Coronary artery (tissue), 2 donors: ENCODE measurements at regions not wholly inside any gene's neighbourhood (a gene's known extent, or its start where the extent isn't known, plus 50 kb on each side); places are given as distances from the start of the nearest gene placed in this dataset.

Experiments used
- DNase-seq: peaks from one replicate; pipeline ENCODE4 v3.0.0-alpha.2; 2017; ENCODE audit warnings: low spot score
- H3K27ac ChIP-seq, 2 donors: fragments of 200-600 bp; sonication (generic); one replicate each; pipeline ENCODE4 v1.5.1; 2016 to 2019
- H3K4me3 ChIP-seq: fragments of 200-600 bp; sonication (generic); 2 replicates; pipeline ENCODE4 v1.5.1; 2016; ENCODE audit warnings: mild to moderate bottlenecking, moderate library complexity
- CTCF ChIP-seq: fragments of 200-600 bp; sonication (generic); IDR thresholded peaks from one replicate; pipeline ENCODE4 v1.5.1; 2019; ENCODE audit warnings: antibody characterized with exemption

GRCh38 chr5:97471951-97472350 lies 288.9 kb upstream of the RIOK2 start:
- no peak for DNase-seq
- TF ChIP-seq CTCF, result no peak

DNA sequence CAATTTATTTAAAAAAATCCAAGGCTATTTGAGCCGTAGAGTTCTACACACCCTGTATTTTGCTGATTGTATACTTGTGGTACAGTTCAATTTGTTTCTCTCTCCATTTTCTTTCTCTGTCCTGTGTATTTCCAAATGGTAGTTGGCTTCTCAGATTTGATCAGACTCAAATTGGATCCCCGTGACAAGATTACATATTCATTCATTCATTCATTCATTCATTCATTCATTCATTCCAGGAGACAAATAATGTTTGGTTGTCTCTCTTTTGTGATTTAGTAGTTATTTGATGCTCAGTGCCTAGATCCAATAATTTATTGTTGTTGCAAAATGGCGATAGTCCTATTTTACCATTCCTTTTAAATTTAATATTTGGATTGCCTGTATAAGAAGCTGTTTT lies 292.8 kb upstream of the RIOK2 start:
- DNase-seq, result no peak
- Histone ChIP-seq H3K27ac (no peak overlapping the region), H3K4me3 (no peak overlapping the region)
- no peak for TF ChIP-seq CTCF

More at GRCh38 chr5:97471951-97472350, 288.9 kb upstream of the RIOK2 start:
- Histone ChIP-seq H3K27ac (no peak overlapping the region), H3K4me3 (no peak overlapping the region)

- Histone ChIP-seq H3K27ac (no peak overlapping the region), H3K4me3 (no peak overlapping the region)
- DNase-seq, result no peak
- TF ChIP-seq CTCF, result no peak
These were observed 293.9 kb upstream of the RIOK2 start for GRCh38 chr5:97476852-97477534.

- no peak overlapping the region for H3K4me3 ChIP-seq
- no peak for TF ChIP-seq CTCF
- no peak for DNase-seq
- no peak overlapping the region for H3K27ac ChIP-seq
These were observed 295.4 kb upstream of the RIOK2 start for GRCh38 chr5:97478483-97478882.

GRCh38 chr5:97480313-97480712 lies 297.3 kb upstream of the RIOK2 start:
- Histone ChIP-seq H3K4me3 (no peak overlapping the region), H3K27ac (no peak overlapping the region)
- DNase-seq, result no peak
- no peak for TF ChIP-seq CTCF

- Histone ChIP-seq H3K4me3 (no peak overlapping the region), H3K27ac (no peak overlapping the region)
- DNase-seq, result no peak
- TF ChIP-seq CTCF, result no peak
These were observed 305.1 kb upstream of the RIOK2 start for GRCh38 chr5:97488126-97488668.
